WTC11 (cell line): ENCODE measurements at regions not wholly inside any gene's neighbourhood (a gene's known extent, or its start where the extent isn't known, plus 50 kb on each side); places are given as distances from the start of the nearest gene placed in this dataset.

ENCODE experiments used
- ATAC-seq: fragments of 200-7000 bp; cut with Tn5 transposase; 2 replicates; pipeline ENCODE4 v1.10.0; 2021; ENCODE audit warnings: mild to moderate bottlenecking, moderate library complexity
- CTCF ChIA-PET: fragments of 300-600 bp; sonication (Branson Sonifier 250); formaldehyde crosslinking; loops from one replicate; lab custom pipeline; 2021; ENCODE audit warnings: antibody characterized with exemption; lab: Charles Lee
- POLR2A ChIA-PET: fragments of 350-600 bp; sonication (Branson Sonifier 250); formaldehyde crosslinking; loops from one replicate; lab custom pipeline; 2021; ENCODE audit warnings: antibody characterized with exemption; lab: Charles Lee
- DNase-seq: peaks from one replicate; pipeline ENCODE4 v3.0.0; 2021; ENCODE audit warnings: low spot score
- H3K27ac Mint-ChIP-seq: 2 replicates; pipeline ENCODE4 v1.8.0; 2021; ENCODE audit warnings: mixed read lengths
- H3K27me3 Mint-ChIP-seq: 2 replicates; pipeline ENCODE4 v1.8.0; 2021; ENCODE audit warnings: low read depth, mild to moderate bottlenecking, moderate library complexity, mixed read lengths
- H3K36me3 Mint-ChIP-seq: 2 replicates; pipeline ENCODE4 v1.8.0; 2021; ENCODE audit warnings: mixed read lengths
- H3K4me1 Mint-ChIP-seq: 2 replicates; pipeline ENCODE4 v1.8.0; 2022; ENCODE audit warnings: mixed read lengths
- H3K4me3 Mint-ChIP-seq: 2 replicates; pipeline ENCODE4 v1.8.0; 2021; ENCODE audit warnings: mild to moderate bottlenecking, moderate library complexity, mixed read lengths
- H3K9me3 Mint-ChIP-seq: 2 replicates; pipeline ENCODE4 v1.8.0; 2021; ENCODE audit warnings: mixed read lengths
- ATF6 ChIP-seq: sonication (generic); formaldehyde crosslinking; IDR thresholded peaks from 2 replicates; pipeline ENCODE4 v1.8.1; 2023; ENCODE audit warnings: mild to moderate bottlenecking, missing genetic modification reagents
- CREM ChIP-seq: sonication (generic); formaldehyde crosslinking; IDR thresholded peaks from 2 replicates; pipeline ENCODE4 v1.8.1; 2022; ENCODE audit warnings: mild to moderate bottlenecking, missing genetic modification reagents, moderate library complexity
- E2F4 ChIP-seq: sonication (generic); formaldehyde crosslinking; IDR thresholded peaks from 2 replicates; pipeline ENCODE4 v1.8.1; 2022; ENCODE audit warnings: low read depth, mild to moderate bottlenecking, moderate library complexity, missing genetic modification reagents, borderline replicate concordance
- ESRRA ChIP-seq: sonication (generic); formaldehyde crosslinking; IDR thresholded peaks from 2 replicates; pipeline ENCODE4 v1.8.1; 2022; ENCODE audit warnings: mild to moderate bottlenecking, missing genetic modification reagents, borderline replicate concordance
- GTF2I ChIP-seq: fragments of 250-450 bp; sonication (Bioruptor Pico); conservative IDR thresholded peaks from 2 replicates; pipeline ENCODE4 v1.4.0; 2021; ENCODE audit warnings: mild to moderate bottlenecking
- KAT7 ChIP-seq: sonication (generic); formaldehyde crosslinking; IDR thresholded peaks from 2 replicates; pipeline ENCODE4 v1.8.1; 2023; ENCODE audit warnings: missing genetic modification reagents, mild to moderate bottlenecking, borderline replicate concordance
- MLX ChIP-seq: sonication (generic); formaldehyde crosslinking; IDR thresholded peaks from 2 replicates; pipeline ENCODE4 v1.8.1; 2023; ENCODE audit warnings: mild to moderate bottlenecking, missing genetic modification reagents, moderate library complexity
- NFATC4 ChIP-seq: fragments of 250-450 bp; sonication (Bioruptor Pico); IDR thresholded peaks from 2 replicates; pipeline ENCODE4 v1.9.0; 2021; ENCODE audit warnings: mild to moderate bottlenecking
- NR3C1 ChIP-seq: sonication (generic); formaldehyde crosslinking; conservative IDR thresholded peaks from 2 replicates; pipeline ENCODE4 v1.8.1; 2023; ENCODE audit warnings: low read depth, mild to moderate bottlenecking, missing genetic modification reagents
- OVOL2 ChIP-seq: fragments of 250-450 bp; sonication (Bioruptor Pico); IDR thresholded peaks from 2 replicates; pipeline ENCODE4 v1.9.0; 2021; ENCODE audit warnings: mild to moderate bottlenecking, borderline replicate concordance
- SMAD3 ChIP-seq: sonication (generic); formaldehyde crosslinking; IDR thresholded peaks from 2 replicates; pipeline ENCODE4 v1.8.0; 2022; ENCODE audit warnings: missing genetic modification reagents, mild to moderate bottlenecking, borderline replicate concordance
- STAT6 ChIP-seq: sonication (generic); formaldehyde crosslinking; conservative IDR thresholded peaks from 2 replicates; pipeline ENCODE4 v1.8.1; 2023; ENCODE audit warnings: mild to moderate bottlenecking, low read depth, missing genetic modification reagents, moderate library complexity
- ZSCAN18 ChIP-seq: fragments of 250-450 bp; sonication (Bioruptor Pico); IDR thresholded peaks from 2 replicates; pipeline ENCODE4 v2.1.2; 2022; ENCODE audit warnings: mild to moderate bottlenecking, moderate library complexity
- TF ChIP-seq, protein P1 (sequence below): sonication (generic); formaldehyde crosslinking; IDR thresholded peaks from 2 replicates; pipeline ENCODE4 v1.8.1; 2022; ENCODE audit warnings: missing genetic modification reagents, borderline replicate concordance
- TF ChIP-seq, protein P2 (sequence below): sonication (generic); formaldehyde crosslinking; IDR thresholded peaks from 2 replicates; pipeline ENCODE4 v1.8.0; 2023; ENCODE audit warnings: missing genetic modification reagents, mild to moderate bottlenecking, borderline replicate concordance
- TF ChIP-seq, protein P3 (sequence below): sonication (generic); formaldehyde crosslinking; IDR thresholded peaks from 2 replicates; pipeline ENCODE4 v1.8.1; 2022; ENCODE audit warnings: mild to moderate bottlenecking, moderate library complexity, missing genetic modification reagents

DNA sequence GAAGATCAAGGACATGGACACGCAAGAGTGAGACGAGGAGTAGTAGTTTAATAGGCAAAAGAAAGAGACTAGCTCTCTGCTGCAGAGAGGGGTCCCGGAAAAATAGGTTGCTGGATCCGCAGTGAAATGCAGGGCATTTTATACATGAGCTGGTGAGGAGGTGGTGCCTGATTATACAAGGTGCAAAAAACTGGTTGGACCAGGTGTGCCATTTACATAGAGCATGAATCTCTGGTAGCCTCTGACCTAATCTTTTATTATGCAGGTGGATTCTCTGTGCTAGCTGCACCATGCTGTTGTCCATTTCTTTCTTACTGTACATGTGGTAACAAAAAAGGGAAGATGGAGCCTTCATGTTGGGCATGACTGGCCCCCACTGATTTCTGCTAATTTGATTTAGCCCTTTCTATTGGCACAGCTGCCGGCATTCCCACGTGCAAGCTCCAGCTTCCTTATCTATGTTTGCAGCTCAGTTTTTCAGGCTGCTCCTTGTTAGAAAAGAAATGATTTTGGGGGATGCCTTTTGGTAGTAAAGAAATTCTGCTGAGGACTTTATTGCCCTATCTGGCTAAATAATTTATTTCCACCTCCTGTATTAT lies 548.1 kb downstream of the BRINP3 start:
- peaks cover 10% of the 10 kb centered on the region for H3K4me1 Mint-ChIP-seq
- POLR2A ChIA-PET, result no interaction called here
- ATAC-seq, result no peak
- H3K36me3 Mint-ChIP-seq, result peaks cover 9% of the 10 kb centered on the region
- TF ChIP-seq MLX (CRISPR knock-in tag) (no peak), STAT6 (no peak), ZSCAN18 (CRISPR knock-in tag) (no peak), OVOL2 (CRISPR knock-in tag) (no peak), NR3C1 (no peak)
- TF ChIP-seq, protein P1, sequence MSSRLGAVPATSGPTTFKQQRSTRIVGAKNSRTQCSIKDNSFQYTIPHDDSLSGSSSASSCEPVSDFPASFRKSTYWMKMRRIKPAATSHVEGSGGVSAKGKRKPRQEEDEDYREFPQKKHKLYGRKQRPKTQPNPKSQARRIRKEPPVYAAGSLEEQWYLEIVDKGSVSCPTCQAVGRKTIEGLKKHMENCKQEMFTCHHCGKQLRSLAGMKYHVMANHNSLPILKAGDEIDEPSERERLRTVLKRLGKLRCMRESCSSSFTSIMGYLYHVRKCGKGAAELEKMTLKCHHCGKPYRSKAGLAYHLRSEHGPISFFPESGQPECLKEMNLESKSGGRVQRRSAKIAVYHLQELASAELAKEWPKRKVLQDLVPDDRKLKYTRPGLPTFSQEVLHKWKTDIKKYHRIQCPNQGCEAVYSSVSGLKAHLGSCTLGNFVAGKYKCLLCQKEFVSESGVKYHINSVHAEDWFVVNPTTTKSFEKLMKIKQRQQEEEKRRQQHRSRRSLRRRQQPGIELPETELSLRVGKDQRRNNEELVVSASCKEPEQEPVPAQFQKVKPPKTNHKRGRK, result no peak
- TF ChIP-seq, all 79 proteins: peak for 0
- Mint-ChIP-seq H3K9me3 (peaks cover 14% of the 10 kb centered on the region), H3K4me3 (no peak overlapping the region), H3K27me3 (no peaks in the 10 kb centered on the region), H3K27ac (no peak overlapping the region; the same call in 1 of the 2 replicates)
- CTCF ChIA-PET, result no interaction called here
- DNase-seq, result no peak

GRCh38 chr1:189936861-189937260 lies 540.8 kb downstream of the BRINP3 start:
- DNase-seq, result no peak
- Mint-ChIP-seq H3K9me3 (peaks cover 3% of the 10 kb centered on the region; the same call in 1 of the 2 replicates), H3K4me1 (no peaks in the 10 kb centered on the region), H3K4me3 (no peak overlapping the region), H3K27ac (no peak overlapping the region), H3K27me3 (no peaks in the 10 kb centered on the region), H3K36me3 (no peaks in the 10 kb centered on the region)
- ATAC-seq, result no peak
- ChIA-PET POLR2A (no interaction called here), CTCF (no interaction called here)
- TF ChIP-seq GTF2I (CRISPR knock-in tag) (no peak), KAT7 (CRISPR knock-in tag) (no peak), E2F4 (CRISPR knock-in tag) (no peak), NFATC4 (CRISPR knock-in tag) (no peak), CREM (CRISPR knock-in tag) (no peak), ATF6 (CRISPR knock-in tag) (no peak), ESRRA (CRISPR knock-in tag) (no peak), SMAD3 (CRISPR knock-in tag) (no peak)
- TF ChIP-seq, protein P2, sequence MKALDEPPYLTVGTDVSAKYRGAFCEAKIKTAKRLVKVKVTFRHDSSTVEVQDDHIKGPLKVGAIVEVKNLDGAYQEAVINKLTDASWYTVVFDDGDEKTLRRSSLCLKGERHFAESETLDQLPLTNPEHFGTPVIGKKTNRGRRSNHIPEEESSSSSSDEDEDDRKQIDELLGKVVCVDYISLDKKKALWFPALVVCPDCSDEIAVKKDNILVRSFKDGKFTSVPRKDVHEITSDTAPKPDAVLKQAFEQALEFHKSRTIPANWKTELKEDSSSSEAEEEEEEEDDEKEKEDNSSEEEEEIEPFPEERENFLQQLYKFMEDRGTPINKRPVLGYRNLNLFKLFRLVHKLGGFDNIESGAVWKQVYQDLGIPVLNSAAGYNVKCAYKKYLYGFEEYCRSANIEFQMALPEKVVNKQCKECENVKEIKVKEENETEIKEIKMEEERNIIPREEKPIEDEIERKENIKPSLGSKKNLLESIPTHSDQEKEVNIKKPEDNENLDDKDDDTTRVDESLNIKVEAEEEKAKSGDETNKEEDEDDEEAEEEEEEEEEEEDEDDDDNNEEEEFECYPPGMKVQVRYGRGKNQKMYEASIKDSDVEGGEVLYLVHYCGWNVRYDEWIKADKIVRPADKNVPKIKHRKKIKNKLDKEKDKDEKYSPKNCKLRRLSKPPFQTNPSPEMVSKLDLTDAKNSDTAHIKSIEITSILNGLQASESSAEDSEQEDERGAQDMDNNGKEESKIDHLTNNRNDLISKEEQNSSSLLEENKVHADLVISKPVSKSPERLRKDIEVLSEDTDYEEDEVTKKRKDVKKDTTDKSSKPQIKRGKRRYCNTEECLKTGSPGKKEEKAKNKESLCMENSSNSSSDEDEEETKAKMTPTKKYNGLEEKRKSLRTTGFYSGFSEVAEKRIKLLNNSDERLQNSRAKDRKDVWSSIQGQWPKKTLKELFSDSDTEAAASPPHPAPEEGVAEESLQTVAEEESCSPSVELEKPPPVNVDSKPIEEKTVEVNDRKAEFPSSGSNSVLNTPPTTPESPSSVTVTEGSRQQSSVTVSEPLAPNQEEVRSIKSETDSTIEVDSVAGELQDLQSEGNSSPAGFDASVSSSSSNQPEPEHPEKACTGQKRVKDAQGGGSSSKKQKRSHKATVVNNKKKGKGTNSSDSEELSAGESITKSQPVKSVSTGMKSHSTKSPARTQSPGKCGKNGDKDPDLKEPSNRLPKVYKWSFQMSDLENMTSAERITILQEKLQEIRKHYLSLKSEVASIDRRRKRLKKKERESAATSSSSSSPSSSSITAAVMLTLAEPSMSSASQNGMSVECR (CRISPR knock-in tag), result no peak
- TF ChIP-seq, protein P3, sequence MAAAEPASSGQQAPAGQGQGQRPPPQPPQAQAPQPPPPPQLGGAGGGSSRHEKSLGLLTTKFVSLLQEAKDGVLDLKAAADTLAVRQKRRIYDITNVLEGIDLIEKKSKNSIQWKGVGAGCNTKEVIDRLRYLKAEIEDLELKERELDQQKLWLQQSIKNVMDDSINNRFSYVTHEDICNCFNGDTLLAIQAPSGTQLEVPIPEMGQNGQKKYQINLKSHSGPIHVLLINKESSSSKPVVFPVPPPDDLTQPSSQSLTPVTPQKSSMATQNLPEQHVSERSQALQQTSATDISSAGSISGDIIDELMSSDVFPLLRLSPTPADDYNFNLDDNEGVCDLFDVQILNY (CRISPR knock-in tag), result no peak
